Left renal cortex interstitium (tissue), 4 donors: ENCODE measurements at regions not wholly inside any gene's neighbourhood (a gene's known extent, or its start where the extent isn't known, plus 50 kb on each side); places are given as distances from the start of the nearest gene placed in this dataset.

ENCODE experiments used
- DNase-seq, 4 donors: peaks; one replicate each; pipeline ENCODE4 v3.0.0-alpha.2; 2013; ENCODE audit warnings: low read depth in 4 of 4, low spot score in 2 of 4, missing footprints in 1 of 4

DNA sequence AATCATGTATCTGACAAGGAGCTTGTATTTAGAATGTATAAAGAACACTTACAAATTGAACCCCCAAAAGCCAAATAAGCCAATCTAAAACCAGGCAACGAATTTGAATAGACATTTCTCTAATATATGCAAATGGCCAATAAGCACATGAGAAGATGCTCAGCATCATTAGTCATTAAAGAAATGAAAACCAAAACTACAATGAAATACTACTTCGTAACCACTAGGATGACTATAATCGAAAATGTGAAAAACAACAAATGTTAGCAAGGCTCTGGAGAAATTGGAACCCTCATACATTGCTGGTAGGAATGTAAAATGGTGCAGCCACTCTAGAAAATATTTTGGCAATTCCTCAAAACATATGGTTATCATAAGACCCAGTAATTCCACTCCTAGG is 105.8 kb upstream of the TOP1 start:
- no peak for DNase-seq

DNA sequence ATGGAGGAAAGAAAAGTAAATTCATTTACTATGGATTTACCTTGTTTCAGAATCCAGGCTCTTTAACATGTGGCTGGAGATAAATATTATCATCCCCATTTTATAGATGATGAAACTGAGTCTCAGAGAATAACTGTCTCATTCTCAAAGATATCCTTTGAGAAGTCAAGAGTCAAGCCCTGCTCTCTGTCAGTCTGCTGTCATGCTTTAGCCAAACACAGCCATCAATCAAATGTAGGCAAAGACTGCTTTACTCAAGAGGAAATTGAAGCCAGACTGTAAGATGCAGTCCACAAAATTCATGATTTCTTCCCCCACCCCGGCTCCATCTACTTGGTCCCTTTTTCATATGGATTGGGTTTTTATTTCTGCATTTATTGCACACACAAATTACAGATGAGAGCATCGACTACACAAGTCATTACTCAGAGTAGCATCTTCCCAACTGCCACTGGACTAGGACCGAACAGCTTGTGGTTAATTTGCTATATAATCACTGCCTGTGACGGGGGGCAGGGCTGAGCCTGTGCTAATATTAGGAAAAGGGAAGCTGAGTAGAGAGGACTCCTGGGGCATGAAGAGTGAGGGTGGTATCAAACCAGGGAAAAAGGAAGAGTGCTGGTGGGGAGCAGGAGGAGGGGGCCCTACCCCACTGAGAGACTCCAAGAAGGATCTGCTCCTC is 102.7 kb upstream of the TOP1 start:
- no peak for DNase-seq

- DNase-seq: no peak
Observed at GRCh38 chr20:40926928-40927327, 101.7 kb upstream of the TOP1 start.

DNA sequence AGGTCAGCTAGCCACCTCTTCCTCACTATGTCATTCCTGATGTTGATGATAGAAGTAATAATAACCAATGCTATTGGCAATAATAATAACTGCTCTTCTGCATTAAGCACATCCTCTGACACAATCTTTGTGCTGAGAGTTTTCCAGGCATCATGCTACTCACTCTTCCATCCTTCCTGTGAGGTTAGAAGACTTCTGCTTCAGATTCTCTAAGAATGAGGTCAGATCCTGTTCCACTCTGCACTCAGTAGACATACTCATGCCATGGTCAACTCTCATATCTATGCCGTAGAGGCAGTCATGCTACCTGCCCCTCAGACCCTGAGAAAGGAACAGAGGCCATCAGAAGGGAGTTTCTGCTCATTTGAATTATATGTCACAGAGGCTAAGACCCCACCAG is 98.1 kb upstream of the TOP1 start:
- DNase-seq: no peak

GRCh38 chr20:40931410-40932044 is 97.1 kb upstream of the TOP1 start:
- no peak for DNase-seq

GRCh38 chr20:40932436-40932835 is 96.2 kb upstream of the TOP1 start:
- DNase-seq: no peak

- DNase-seq: no peak
Observed at GRCh38 chr20:40933758-40934157, 94.9 kb upstream of the TOP1 start.

- DNase-seq: no peak
Observed at GRCh38 chr20:40938020-40938419, 90.6 kb upstream of the TOP1 start.

- no peak for DNase-seq
Observed at GRCh38 chr20:40939667-40940066, 89.0 kb upstream of the TOP1 start.

- no peak for DNase-seq
Observed at GRCh38 chr20:40941133-40941610, 87.5 kb upstream of the TOP1 start.

GRCh38 chr20:40942006-40942405 is 86.6 kb upstream of the TOP1 start:
- no peak for DNase-seq

DNA sequence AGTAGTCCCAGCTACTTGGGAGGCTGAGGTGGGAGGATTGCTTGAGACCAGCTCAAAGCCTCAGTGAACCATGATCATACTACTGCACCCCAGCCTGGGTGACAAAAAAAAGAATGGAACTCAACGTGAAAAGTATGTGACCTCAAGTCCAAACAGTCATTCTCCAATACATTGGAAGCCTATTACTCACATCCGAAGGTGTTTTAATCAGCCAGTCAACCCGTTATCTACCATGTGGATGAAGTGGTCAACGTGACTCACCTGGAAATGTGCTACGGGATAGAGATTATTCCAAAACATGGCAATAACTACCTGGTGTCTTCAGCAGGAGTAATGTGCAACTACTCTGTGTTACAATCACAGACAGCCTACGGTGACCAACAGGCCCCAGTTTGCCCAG is 85.8 kb upstream of the TOP1 start:
- DNase-seq: no peak

DNA sequence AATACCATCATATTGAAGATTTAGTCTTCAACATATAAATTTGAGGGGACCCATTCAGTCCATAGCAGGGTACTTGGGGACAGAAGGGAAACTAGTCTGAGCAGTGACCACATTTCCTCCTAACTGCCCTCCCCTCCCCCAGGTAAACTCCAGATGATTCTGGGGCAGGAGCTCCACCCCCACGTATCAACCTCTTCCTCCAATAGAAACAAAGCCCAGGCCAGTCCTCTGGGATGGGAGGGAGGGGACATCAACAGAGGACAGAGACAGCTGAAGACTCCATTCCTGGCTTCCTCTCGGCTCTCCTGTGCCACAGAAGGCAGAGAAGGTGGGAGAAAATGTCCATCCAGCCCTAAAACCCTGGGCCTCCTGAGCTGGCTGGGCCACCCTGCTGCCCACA is 85.0 kb upstream of the TOP1 start:
- DNase-seq: no peak

DNA sequence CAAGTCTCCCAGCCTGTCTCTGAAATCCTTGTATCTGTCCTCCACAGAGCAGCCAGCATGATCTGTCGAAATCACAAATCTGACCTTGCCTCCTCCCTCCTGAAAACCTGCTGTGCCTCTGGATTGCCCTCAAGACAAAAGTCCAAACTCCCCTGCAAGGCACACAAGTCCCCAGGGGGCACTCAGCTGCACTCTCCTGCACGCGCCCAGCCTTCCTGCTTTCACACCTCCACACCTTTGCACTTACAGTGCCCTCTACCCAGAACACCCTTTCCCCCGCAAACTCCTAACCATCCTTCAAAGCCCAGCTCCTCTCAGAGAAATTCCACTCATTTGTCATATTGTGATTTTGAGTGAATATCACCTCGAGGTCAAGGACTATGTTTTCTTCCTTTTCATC is 83.4 kb upstream of the TOP1 start:
- no peak for DNase-seq

GRCh38 chr20:40945754-40946450 is 82.7 kb upstream of the TOP1 start:
- peak in 2 of 4 donors; percentile 59 to 75 for DNase-seq

- no peak for DNase-seq
Observed at GRCh38 chr20:40946451-40946850, 82.2 kb upstream of the TOP1 start.

DNA sequence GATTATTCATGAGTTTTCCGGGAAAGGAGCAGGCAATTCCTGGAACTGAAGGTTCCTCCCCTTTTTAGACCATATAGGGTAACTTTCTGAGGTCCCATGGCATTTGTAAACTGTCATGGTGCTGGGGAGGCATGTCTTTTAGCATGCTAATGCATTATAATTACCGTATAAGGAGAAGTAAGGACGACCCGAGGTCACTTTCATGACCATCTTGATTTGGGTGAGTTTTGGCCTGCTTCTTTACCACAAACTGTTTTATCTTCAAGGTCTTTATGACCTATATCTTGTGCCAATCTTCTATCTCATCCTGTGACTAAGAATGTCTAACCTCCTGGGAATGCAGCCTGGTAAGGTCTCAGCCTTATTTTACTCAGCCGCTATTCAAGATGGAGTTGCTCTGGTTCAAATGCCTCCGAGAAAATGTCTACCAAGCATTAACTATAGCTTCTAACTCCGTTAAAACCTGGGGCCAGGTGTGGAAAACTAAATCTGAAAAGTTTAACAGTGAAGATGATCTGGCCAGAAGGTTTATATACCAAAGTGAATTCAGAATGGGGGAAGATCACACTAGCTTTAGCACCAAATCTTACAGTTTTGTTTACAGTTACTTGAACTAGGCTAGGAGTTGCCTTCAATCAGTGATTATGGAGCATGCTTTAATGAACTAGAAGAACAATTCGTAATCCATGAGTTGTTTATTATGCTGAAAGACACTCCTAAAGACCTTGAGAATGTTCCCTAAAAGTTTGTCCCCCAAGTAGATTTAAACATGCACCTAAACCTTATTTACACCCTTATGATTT is 80.0 kb upstream of the TOP1 start:
- DNase-seq: no peak

DNA sequence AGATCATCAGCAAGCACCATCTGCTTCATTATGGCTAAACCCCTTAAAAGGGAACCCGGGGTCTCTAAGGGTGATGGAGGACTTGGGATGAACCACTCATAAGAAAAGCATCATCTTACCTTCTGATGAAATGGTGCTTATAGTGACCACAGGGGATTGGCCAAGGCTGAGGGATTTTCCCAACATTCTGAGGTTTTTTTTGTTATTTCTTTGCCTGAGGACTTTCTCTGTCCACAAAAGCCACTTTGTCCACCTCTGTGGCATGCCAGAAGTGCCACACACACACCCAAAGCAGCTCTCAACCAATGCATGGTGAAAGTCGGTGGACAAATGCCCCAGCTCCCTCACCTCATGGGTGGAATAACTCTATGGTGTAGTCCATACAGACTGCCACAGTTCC is 79.3 kb upstream of the TOP1 start:
- no peak for DNase-seq

DNA sequence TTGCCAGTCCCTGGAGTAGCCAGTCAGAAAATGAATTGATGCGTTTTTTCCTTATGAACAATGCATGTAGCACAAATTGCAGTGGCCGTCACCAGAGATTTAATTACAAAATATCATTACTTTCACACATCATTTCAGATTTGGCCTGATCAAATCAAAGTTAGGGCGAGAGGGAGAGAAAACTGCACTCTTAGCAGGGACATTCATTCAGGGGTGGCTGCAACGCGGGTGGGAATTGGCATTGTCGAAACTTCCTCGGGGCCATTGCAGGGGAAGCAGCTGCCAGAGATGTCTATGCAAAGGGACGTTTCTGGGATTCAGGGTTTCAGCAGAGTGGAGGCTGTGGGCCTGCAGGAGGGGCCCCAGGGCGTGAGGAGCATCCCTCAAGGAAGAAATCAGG is 76.5 kb upstream of the TOP1 start:
- DNase-seq: no peak

DNA sequence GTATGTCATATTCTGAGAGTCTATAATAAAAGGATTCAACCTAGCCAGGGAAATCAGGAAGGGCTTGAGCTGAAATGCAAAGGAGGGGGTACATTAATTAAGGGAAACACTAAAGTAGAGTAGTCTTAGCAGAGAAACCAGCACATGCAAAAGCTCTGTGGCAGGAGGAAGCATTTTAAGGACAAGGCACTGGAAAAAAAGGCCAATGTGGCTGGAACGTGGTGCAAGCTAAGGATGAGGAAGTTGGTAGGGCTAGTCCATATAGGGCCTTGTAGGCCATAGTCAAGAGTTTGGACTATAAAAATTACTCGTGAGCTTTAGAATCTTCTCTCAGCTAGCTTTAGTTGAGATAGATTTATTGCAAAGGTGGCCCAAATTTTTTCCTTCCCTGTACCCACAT is 75.2 kb upstream of the TOP1 start:
- no peak for DNase-seq

GRCh38 chr20:40953856-40954255 is 74.8 kb upstream of the TOP1 start:
- DNase-seq: no peak
